Erythroblast (primary cell): ENCODE measurements at regions not wholly inside any gene's neighbourhood (a gene's known extent, or its start where the extent isn't known, plus 50 kb on each side); places are given as distances from the start of the nearest gene placed in this dataset.

Source experiments
- GATA1 ChIP-seq: IDR thresholded peaks from 2 replicates; pipeline ENCODE4 v1.6.1; 2011; ENCODE audit warnings: low read depth, mild to moderate bottlenecking, control low read depth, low read length, moderate library complexity
- POLR2A ChIP-seq: IDR thresholded peaks from 2 replicates; pipeline ENCODE4 v1.6.1; 2011; ENCODE audit warnings: mild to moderate bottlenecking, low read length

- no peak for TF ChIP-seq POLR2A
- TF ChIP-seq GATA1: no peak
These were observed 188.0 kb upstream of the C1QTNF7 start for GRCh38 chr4:15239866-15240265.
